SU-DHL-6 (cell line): ENCODE measurements at regions not wholly inside any gene's neighbourhood (a gene's known extent, or its start where the extent isn't known, plus 50 kb on each side); places are given as distances from the start of the nearest gene placed in this dataset.

Experiments used
- H2AFZ ChIP-seq: fragments of 200-600 bp; sonication (generic); 2 replicates; pipeline ENCODE4 v1.6.1; 2014; ENCODE audit warnings: low read depth, mild to moderate bottlenecking, moderate library complexity, mixed read lengths, antibody characterized with exemption, low read length; ENCODE audit not compliant: severe bottlenecking
- H3F3A ChIP-seq: fragments of 200-600 bp; shearing (Covaris generic); 2 replicates; pipeline ENCODE4 v1.6.0; 2016; ENCODE audit warnings: antibody characterized with exemption, mild to moderate bottlenecking; ENCODE audit not compliant: insufficient read depth
- H3K27ac ChIP-seq: fragments of 200-600 bp; sonication (generic); 2 replicates; pipeline ENCODE4 v1.5.1; 2016; ENCODE audit warnings: low read depth, mild to moderate bottlenecking, low read length, moderate library complexity, mixed read lengths
- H3K27me3 ChIP-seq: fragments of 200-600 bp; sonication (generic), shearing (Covaris generic); 2 replicates; pipeline ENCODE4 v1.6.0; 2014; ENCODE audit warnings: mild to moderate bottlenecking, low read length
- H3K36me3 ChIP-seq: fragments of 200-600 bp; sonication (generic); 2 replicates; pipeline ENCODE4 v1.6.1; 2014; ENCODE audit warnings: mild to moderate bottlenecking, low read length, mixed read lengths
- H3K4me2 ChIP-seq: fragments of 300-600, 200-600 bp; shearing (Covaris generic), sonication (generic); 2 replicates; pipeline ENCODE4 v1.6.0; 2014; ENCODE audit warnings: low read length, low read depth, mild to moderate bottlenecking; ENCODE audit not compliant: poor library complexity, severe bottlenecking
- H3K4me3 ChIP-seq: fragments of 200-600 bp; sonication (generic); 2 replicates; pipeline ENCODE4 v1.5.1; 2014; ENCODE audit warnings: antibody characterized with exemption, low read length, mild to moderate bottlenecking, mixed read lengths; ENCODE audit not compliant: insufficient read depth, poor library complexity, severe bottlenecking
- H3K79me2 ChIP-seq: fragments of 200-600 bp; sonication (generic); 2 replicates; pipeline ENCODE4 v1.6.1; 2014; ENCODE audit warnings: mild to moderate bottlenecking, low read length, moderate library complexity; ENCODE audit not compliant: insufficient read depth
- H3K9ac ChIP-seq: fragments of 200-600 bp; sonication (generic); 2 replicates; pipeline ENCODE4 v1.7.0; 2014; ENCODE audit warnings: mild to moderate bottlenecking, low read length
- H3K9me2 ChIP-seq: fragments of 200-600 bp; sonication (generic); replicated peaks from 2 replicates; pipeline ENCODE4 v1.6.1; 2014; ENCODE audit warnings: low read length; ENCODE audit not compliant: insufficient read depth
- H3K9me3 ChIP-seq: fragments of 200-600 bp; sonication (generic); 2 replicates; pipeline ENCODE4 v1.6.1; 2014; ENCODE audit warnings: low read length, mixed read lengths; ENCODE audit not compliant: insufficient read depth
- H4K20me1 ChIP-seq: fragments of 200-600 bp; sonication (generic); 2 replicates; pipeline ENCODE4 v1.6.1; 2014; ENCODE audit warnings: low read depth, mild to moderate bottlenecking, antibody characterized with exemption, low read length, moderate library complexity, mixed read lengths
- EZH2phosphoT487 ChIP-seq: fragments of 200-600 bp; sonication (generic), shearing (Covaris generic); conservative IDR thresholded peaks from 2 replicates; pipeline ENCODE4 v1.6.1; 2018; ENCODE audit warnings: mild to moderate bottlenecking, antibody characterized with exemption, low read length, moderate library complexity, mixed read lengths
- TF ChIP-seq, protein P1 (sequence below): fragments of 200-600 bp; sonication (generic); IDR thresholded peaks from one replicate; pipeline ENCODE4 v1.5.1; 2017; ENCODE audit warnings: antibody characterized with exemption, mild to moderate bottlenecking, low read length, moderate library complexity; ENCODE audit not compliant: insufficient read depth, poor library complexity, severe bottlenecking

GRCh38 chr6:76992553-76992952 is 470.7 kb downstream of the HTR1B start:
- Histone ChIP-seq H3K9me3 (no peaks in the 10 kb centered on the region), H3K79me2 (no peaks in the 10 kb centered on the region), H3K27ac (no peak overlapping the region), H3K9me2 (no peaks in the 10 kb centered on the region), H3K36me3 (no peaks in the 10 kb centered on the region), H3K9ac (no peak overlapping the region), H3K27me3 (no peaks in the 10 kb centered on the region), H2AFZ (no peak overlapping the region), H3K4me3 (no peak overlapping the region), H3K4me2 (no peak overlapping the region), H4K20me1 (no peaks in the 10 kb centered on the region), H3F3A (no peaks in the 10 kb centered on the region)
- no peak for TF ChIP-seq EZH2phosphoT487
- TF ChIP-seq, protein P1, sequence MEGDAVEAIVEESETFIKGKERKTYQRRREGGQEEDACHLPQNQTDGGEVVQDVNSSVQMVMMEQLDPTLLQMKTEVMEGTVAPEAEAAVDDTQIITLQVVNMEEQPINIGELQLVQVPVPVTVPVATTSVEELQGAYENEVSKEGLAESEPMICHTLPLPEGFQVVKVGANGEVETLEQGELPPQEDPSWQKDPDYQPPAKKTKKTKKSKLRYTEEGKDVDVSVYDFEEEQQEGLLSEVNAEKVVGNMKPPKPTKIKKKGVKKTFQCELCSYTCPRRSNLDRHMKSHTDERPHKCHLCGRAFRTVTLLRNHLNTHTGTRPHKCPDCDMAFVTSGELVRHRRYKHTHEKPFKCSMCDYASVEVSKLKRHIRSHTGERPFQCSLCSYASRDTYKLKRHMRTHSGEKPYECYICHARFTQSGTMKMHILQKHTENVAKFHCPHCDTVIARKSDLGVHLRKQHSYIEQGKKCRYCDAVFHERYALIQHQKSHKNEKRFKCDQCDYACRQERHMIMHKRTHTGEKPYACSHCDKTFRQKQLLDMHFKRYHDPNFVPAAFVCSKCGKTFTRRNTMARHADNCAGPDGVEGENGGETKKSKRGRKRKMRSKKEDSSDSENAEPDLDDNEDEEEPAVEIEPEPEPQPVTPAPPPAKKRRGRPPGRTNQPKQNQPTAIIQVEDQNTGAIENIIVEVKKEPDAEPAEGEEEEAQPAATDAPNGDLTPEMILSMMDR: no peak

DNA sequence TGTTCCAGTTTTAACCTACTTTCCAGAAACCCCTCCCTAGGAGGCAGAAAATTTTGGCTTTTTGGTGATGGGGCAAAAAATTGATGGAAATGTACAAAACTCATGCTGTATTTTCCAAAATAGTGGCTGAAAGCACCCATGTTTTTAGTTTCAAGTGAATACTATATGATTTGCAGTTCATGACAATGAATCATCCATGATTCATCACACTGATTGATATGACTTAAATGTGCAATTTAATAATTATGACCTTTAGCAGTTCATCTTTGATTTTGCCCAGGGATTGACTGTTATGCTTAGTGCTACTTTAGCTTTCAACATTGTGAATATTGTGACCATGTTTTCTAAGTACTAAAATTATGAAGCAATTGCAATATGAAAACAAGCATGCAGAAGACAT is 478.7 kb downstream of the HTR1B start:
- H3K9me3 ChIP-seq: no peaks in the 10 kb centered on the region
- H3K4me3 ChIP-seq: no peak overlapping the region
- H3K9ac ChIP-seq: no peak overlapping the region
- H3K36me3 ChIP-seq: no peaks in the 10 kb centered on the region
- no peak for TF ChIP-seq EZH2phosphoT487
- TF ChIP-seq, protein P1: no peak
- no peaks in the 10 kb centered on the region for H3K27me3 ChIP-seq
- H4K20me1 ChIP-seq: no peaks in the 10 kb centered on the region
- H3K27ac ChIP-seq: no peak overlapping the region
- no peak overlapping the region for H3K4me2 ChIP-seq
- no peaks in the 10 kb centered on the region for H3K79me2 ChIP-seq
- no peaks in the 10 kb centered on the region for H3K9me2 ChIP-seq
- no peak overlapping the region for H2AFZ ChIP-seq
- H3F3A ChIP-seq: no peaks in the 10 kb centered on the region

GRCh38 chr6:76982476-76983199 is 480.7 kb downstream of the HTR1B start:
- no peak overlapping the region for H2AFZ ChIP-seq
- no peak for TF ChIP-seq EZH2phosphoT487
- TF ChIP-seq, protein P1: no peak
- no peak overlapping the region for H3K9ac ChIP-seq
- no peak overlapping the region for H3K4me2 ChIP-seq
- no peaks in the 10 kb centered on the region for H3K36me3 ChIP-seq
- H3K27ac ChIP-seq: no peak overlapping the region
- H3K9me3 ChIP-seq: no peaks in the 10 kb centered on the region
- H3F3A ChIP-seq: no peaks in the 10 kb centered on the region
- no peaks in the 10 kb centered on the region for H3K79me2 ChIP-seq
- no peaks in the 10 kb centered on the region for H4K20me1 ChIP-seq
- H3K27me3 ChIP-seq: no peaks in the 10 kb centered on the region
- H3K4me3 ChIP-seq: no peak overlapping the region
- no peaks in the 10 kb centered on the region for H3K9me2 ChIP-seq
